H1 (cell line): ENCODE measurements at regions not wholly inside any gene's neighbourhood (a gene's known extent, or its start where the extent isn't known, plus 50 kb on each side); places are given as distances from the start of the nearest gene placed in this dataset.

ENCODE experiments used
- CTBP2 ChIP-seq: IDR thresholded peaks from 2 replicates; pipeline ENCODE4 v1.7.0; 2011; ENCODE audit warnings: borderline replicate concordance, mild to moderate bottlenecking, moderate library complexity, mixed read lengths, low read length; ENCODE audit not compliant: insufficient read depth, insufficient read length
- FOSL1 ChIP-seq: IDR thresholded peaks from 2 replicates; pipeline ENCODE4 v1.6.1; 2011; ENCODE audit warnings: mild to moderate bottlenecking, low read depth, low read length, moderate library complexity; ENCODE audit not compliant: insufficient read depth
- HDAC6 ChIP-seq: IDR thresholded peaks from one replicate; pipeline ENCODE4 v1.7.1; 2012; ENCODE audit warnings: low read depth, mild to moderate bottlenecking, inconsistent platforms, low read length, moderate library complexity
- RAD21 ChIP-seq, 2 experiments: IDR thresholded peaks in 1 of 2; conservative IDR thresholded peaks in 1 of 2; 2 replicates each; pipeline ENCODE4 v1.6.1; 2011; ENCODE audit warnings: low read depth in 2 of 2, low read length in 2 of 2, improper control_type of control experiment in 1 of 2, inconsistent platforms in 1 of 2, mild to moderate bottlenecking in 1 of 2, moderate library complexity in 1 of 2
- RNF2 ChIP-seq: fragments of 200-900, 300-1000 bp; sonication (generic); IDR thresholded peaks from 2 replicates; pipeline ENCODE4 v1.7.1; 2016; ENCODE audit warnings: borderline replicate concordance, low read depth, mild to moderate bottlenecking, antibody characterized with exemption, low read length; ENCODE audit not compliant: poor library complexity, severe bottlenecking; ENCODE audit errors: missing control alignments
- TF ChIP-seq, protein P1 (sequence below): fragments of 300-600 bp; sonication (generic); IDR thresholded peaks from 2 replicates; pipeline ENCODE4 v1.7.1; 2012; ENCODE audit warnings: low read length, moderate library complexity, mild to moderate bottlenecking, inconsistent platforms; ENCODE audit not compliant: insufficient replicate concordance
- TF ChIP-seq, protein P2 (sequence below): IDR thresholded peaks from 2 replicates; pipeline ENCODE4 v1.6.1; 2011; ENCODE audit warnings: low read depth, mild to moderate bottlenecking, low read length; ENCODE audit not compliant: insufficient read depth

DNA sequence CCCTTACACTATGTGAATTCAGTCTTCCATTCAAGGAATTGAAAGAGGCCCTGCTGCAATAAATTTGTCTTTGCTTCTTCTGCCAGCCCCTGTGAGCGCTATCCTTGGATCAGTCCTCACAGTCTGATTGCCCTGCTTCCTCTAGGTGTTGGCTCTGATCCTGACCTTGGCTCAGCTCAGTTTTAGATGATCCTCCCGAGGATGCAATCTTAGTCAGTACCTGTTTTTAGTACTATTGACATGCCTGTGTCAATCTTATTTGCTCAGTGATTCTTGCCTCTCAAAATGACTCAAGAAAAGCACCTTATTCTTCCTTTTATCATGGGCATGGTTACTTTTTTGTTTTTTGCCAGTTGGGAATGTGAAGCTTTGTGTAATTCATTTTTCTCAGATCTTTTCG is 101.4 kb upstream of the KCNK1 start (continued):
- TF ChIP-seq, protein P1, sequence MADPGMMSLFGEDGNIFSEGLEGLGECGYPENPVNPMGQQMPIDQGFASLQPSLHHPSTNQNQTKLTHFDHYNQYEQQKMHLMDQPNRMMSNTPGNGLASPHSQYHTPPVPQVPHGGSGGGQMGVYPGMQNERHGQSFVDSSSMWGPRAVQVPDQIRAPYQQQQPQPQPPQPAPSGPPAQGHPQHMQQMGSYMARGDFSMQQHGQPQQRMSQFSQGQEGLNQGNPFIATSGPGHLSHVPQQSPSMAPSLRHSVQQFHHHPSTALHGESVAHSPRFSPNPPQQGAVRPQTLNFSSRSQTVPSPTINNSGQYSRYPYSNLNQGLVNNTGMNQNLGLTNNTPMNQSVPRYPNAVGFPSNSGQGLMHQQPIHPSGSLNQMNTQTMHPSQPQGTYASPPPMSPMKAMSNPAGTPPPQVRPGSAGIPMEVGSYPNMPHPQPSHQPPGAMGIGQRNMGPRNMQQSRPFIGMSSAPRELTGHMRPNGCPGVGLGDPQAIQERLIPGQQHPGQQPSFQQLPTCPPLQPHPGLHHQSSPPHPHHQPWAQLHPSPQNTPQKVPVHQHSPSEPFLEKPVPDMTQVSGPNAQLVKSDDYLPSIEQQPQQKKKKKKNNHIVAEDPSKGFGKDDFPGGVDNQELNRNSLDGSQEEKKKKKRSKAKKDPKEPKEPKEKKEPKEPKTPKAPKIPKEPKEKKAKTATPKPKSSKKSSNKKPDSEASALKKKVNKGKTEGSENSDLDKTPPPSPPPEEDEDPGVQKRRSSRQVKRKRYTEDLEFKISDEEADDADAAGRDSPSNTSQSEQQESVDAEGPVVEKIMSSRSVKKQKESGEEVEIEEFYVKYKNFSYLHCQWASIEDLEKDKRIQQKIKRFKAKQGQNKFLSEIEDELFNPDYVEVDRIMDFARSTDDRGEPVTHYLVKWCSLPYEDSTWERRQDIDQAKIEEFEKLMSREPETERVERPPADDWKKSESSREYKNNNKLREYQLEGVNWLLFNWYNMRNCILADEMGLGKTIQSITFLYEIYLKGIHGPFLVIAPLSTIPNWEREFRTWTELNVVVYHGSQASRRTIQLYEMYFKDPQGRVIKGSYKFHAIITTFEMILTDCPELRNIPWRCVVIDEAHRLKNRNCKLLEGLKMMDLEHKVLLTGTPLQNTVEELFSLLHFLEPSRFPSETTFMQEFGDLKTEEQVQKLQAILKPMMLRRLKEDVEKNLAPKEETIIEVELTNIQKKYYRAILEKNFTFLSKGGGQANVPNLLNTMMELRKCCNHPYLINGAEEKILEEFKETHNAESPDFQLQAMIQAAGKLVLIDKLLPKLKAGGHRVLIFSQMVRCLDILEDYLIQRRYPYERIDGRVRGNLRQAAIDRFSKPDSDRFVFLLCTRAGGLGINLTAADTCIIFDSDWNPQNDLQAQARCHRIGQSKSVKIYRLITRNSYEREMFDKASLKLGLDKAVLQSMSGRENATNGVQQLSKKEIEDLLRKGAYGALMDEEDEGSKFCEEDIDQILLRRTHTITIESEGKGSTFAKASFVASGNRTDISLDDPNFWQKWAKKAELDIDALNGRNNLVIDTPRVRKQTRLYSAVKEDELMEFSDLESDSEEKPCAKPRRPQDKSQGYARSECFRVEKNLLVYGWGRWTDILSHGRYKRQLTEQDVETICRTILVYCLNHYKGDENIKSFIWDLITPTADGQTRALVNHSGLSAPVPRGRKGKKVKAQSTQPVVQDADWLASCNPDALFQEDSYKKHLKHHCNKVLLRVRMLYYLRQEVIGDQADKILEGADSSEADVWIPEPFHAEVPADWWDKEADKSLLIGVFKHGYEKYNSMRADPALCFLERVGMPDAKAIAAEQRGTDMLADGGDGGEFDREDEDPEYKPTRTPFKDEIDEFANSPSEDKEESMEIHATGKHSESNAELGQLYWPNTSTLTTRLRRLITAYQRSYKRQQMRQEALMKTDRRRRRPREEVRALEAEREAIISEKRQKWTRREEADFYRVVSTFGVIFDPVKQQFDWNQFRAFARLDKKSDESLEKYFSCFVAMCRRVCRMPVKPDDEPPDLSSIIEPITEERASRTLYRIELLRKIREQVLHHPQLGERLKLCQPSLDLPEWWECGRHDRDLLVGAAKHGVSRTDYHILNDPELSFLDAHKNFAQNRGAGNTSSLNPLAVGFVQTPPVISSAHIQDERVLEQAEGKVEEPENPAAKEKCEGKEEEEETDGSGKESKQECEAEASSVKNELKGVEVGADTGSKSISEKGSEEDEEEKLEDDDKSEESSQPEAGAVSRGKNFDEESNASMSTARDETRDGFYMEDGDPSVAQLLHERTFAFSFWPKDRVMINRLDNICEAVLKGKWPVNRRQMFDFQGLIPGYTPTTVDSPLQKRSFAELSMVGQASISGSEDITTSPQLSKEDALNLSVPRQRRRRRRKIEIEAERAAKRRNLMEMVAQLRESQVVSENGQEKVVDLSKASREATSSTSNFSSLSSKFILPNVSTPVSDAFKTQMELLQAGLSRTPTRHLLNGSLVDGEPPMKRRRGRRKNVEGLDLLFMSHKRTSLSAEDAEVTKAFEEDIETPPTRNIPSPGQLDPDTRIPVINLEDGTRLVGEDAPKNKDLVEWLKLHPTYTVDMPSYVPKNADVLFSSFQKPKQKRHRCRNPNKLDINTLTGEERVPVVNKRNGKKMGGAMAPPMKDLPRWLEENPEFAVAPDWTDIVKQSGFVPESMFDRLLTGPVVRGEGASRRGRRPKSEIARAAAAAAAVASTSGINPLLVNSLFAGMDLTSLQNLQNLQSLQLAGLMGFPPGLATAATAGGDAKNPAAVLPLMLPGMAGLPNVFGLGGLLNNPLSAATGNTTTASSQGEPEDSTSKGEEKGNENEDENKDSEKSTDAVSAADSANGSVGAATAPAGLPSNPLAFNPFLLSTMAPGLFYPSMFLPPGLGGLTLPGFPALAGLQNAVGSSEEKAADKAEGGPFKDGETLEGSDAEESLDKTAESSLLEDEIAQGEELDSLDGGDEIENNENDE: no peak
- TF ChIP-seq RNF2: no peak
- no peak for TF ChIP-seq RAD21 (IDR thresholded peaks at IDR 0.05 in 1 of 2, conservative IDR thresholded peaks at IDR 0.05 in 1 of 2; ENCODE audit: low read depth in 2 of 2, low read length in 2 of 2)
- no peak for TF ChIP-seq FOSL1
- no peak for TF ChIP-seq CTBP2
- no peak for TF ChIP-seq HDAC6
- TF ChIP-seq, protein P2, sequence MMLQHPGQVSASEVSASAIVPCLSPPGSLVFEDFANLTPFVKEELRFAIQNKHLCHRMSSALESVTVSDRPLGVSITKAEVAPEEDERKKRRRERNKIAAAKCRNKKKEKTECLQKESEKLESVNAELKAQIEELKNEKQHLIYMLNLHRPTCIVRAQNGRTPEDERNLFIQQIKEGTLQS: no peak
- TF ChIP-seq, all 59 proteins: peak for 0
